AG04449 (cell line): ENCODE measurements at regions not wholly inside any gene's neighbourhood (a gene's known extent, or its start where the extent isn't known, plus 50 kb on each side); places are given as distances from the start of the nearest gene placed in this dataset.

Source experiments
- CTCF ChIA-PET: fragments of 350-600 bp; formaldehyde crosslinking; extraction: SDS; loops from one replicate; lab custom pipeline; 2021; ENCODE audit warnings: antibody characterized with exemption; lab: Yijun Ruan, JAX
- POLR2A ChIA-PET: fragments of 400-600, 350-600 bp; formaldehyde crosslinking; extraction: SDS; loops from one replicate; lab custom pipeline; 2020; ENCODE audit warnings: antibody characterized with exemption, inconsistent platforms; lab: Yijun Ruan, JAX
- DNase-seq: peaks from one replicate; pipeline ENCODE4 v3.0.0-alpha.2; 2010; ENCODE audit warnings: low read depth, low spot score
- H3K4me3 ChIP-seq: 2 replicates; pipeline ENCODE4 v1.5.1; 2011; ENCODE audit warnings: low read depth, mild to moderate bottlenecking, control low read depth, low read length
- TF ChIP-seq, protein P1 (sequence below): IDR thresholded peaks from one replicate; pipeline ENCODE4 v1.5.1; 2011; ENCODE audit warnings: mild to moderate bottlenecking, moderate library complexity, low read length, control low read depth, inconsistent platforms; ENCODE audit not compliant: insufficient read depth; ENCODE audit errors: missing control alignments

DNA sequence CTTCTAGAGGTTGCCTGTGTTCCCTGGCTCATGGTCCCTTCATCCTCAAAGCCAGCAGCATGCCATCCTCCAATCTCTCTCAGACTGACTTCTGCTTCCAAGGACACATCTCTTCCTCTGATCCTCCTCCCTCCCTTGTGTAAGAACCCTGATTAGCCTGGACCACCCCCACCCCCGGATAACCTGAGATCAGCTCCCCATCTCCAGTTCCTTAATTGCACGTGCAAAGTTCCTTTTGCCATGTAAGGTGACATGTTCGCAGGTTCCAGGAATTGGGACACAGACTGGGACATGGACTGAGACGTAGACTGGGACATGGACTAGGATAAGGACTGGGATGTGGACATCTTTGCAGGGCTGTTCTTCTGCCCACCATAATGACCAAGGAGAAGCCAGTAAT, 925.3 kb downstream of the TBC1D22A start:
- ChIA-PET POLR2A (no interaction called here), CTCF (no interaction called here)
- no peak overlapping the region for H3K4me3 ChIP-seq
- DNase-seq, result no peak
- TF ChIP-seq, protein P1, sequence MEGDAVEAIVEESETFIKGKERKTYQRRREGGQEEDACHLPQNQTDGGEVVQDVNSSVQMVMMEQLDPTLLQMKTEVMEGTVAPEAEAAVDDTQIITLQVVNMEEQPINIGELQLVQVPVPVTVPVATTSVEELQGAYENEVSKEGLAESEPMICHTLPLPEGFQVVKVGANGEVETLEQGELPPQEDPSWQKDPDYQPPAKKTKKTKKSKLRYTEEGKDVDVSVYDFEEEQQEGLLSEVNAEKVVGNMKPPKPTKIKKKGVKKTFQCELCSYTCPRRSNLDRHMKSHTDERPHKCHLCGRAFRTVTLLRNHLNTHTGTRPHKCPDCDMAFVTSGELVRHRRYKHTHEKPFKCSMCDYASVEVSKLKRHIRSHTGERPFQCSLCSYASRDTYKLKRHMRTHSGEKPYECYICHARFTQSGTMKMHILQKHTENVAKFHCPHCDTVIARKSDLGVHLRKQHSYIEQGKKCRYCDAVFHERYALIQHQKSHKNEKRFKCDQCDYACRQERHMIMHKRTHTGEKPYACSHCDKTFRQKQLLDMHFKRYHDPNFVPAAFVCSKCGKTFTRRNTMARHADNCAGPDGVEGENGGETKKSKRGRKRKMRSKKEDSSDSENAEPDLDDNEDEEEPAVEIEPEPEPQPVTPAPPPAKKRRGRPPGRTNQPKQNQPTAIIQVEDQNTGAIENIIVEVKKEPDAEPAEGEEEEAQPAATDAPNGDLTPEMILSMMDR, result no peak

GRCh38 chr22:47687346-47687655, 924.9 kb downstream of the TBC1D22A start:
- ChIA-PET POLR2A (no interaction called here), CTCF (no interaction called here)
- no peak overlapping the region for H3K4me3 ChIP-seq
- no peak for DNase-seq
- TF ChIP-seq, protein P1, result no peak

- ChIA-PET POLR2A (no interaction called here), CTCF (no interaction called here)
- TF ChIP-seq, protein P1, result no peak
- no peak overlapping the region for H3K4me3 ChIP-seq
- no peak for DNase-seq
Measured at GRCh38 chr22:47686594-47687345, 924.3 kb downstream of the TBC1D22A start.

DNA sequence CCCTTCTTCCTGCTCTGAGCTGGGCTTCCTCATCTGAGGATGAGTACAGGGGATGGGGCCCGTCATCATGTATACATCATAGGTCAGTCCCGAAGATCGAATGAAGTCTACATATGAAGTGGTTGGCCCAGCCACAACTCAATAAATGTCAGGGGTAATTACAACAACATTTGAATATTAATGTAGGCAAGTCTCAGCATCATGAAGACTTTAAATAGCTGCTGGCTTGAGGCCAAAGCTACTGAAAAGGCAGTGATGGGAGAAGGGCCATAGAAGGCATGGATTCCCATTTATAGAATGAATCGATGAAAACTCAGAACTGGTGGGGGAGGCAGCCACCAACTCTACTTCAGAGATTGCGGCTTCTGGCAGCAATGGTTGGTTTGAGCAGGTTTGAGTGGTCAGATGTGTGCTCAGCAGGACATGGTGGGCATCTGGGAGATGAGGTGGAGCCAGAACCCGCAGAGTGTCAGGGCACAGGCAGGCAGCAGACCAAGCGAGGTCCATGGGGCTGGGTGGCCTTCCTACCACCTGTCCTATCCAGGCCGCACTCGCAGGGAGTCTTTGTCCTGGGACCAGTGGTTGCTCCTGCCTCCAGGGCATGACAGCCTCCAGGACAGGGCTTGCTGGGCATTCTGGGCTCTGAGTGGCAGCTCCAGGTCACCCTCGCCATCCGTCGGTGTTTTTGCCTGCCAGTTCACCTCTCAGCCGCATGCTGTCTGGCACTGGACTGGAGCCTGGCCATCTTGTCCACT, 919.1 kb downstream of the TBC1D22A start:
- CTCF ChIA-PET, result no interaction called here

DNA sequence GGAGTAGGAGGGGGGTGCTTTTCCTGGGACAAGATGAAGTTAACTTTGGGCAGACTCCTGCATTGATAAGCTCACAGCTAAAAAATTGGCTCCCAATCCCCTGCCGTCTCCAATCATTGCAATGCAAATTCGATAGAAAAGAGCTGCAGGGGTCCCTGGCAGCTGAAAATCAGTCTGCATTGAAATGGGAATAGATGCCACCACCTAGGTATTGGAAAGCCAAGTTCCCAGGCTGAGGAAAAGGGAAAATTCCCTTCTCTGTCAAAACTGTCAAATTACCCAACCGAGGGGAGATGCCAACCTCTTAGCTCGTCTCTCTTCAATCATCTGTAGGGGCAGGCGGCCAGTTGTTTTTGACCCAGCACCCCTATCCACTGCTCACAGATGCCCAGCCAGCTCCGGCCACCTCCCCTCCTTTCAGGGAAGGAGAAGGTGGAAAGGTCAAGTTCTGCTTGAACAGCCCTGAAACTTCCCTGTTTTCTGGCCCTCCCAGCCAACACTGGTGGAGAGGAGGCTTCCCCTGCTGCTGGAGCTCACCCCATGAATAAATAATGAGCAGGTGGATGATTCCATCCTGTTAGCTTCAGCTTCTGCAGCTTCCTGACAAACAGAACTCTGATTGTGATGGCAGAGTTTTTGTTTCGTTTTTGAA, 916.3 kb downstream of the TBC1D22A start:
- TF ChIP-seq, protein P1, result no peak
- ChIA-PET POLR2A (no interaction called here), CTCF (interaction anchor here (0.6 kb wide), 1 partner anchor 15 kb away, joined by 3 read pairs; no protein-coding TSS in a partner anchor)
- DNase-seq, result no peak
- H3K4me3 ChIP-seq, result no peak overlapping the region

More for the DNA sequence above, 919.1 kb downstream of the TBC1D22A start:
- TF ChIP-seq, protein P1, result no peak
- DNase-seq, result no peak
- H3K4me3 ChIP-seq, result no peak overlapping the region
- POLR2A ChIA-PET, result no interaction called here

DNA sequence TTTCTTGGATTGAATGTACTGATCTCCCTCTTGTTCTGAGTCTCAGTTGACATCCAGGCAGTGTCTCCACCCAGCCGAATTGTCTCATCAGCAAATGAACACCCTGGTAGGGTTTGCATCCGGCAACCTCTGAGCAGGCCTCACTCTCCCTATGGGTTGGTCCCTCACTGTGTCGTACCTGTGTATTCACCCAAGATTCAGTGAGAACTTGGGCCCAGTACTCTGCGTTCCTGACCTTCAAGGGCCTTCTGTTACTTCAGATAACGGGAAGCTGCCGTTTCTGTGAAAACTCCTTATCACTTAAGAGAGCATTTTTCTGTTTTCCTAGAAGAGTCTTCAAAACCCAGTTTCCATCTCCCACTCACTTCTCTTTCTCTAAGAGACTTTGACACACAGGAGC, 915.6 kb downstream of the TBC1D22A start:
- TF ChIP-seq, protein P1, result no peak
- POLR2A ChIA-PET, result no interaction called here
- H3K4me3 ChIP-seq, result no peak overlapping the region
- no peak for DNase-seq
- CTCF ChIA-PET, result interaction anchor here (0.6 kb wide), 1 partner anchor 16 kb away, joined by 3 read pairs; no protein-coding TSS in a partner anchor
